ENCODE measurements at regions not wholly inside any gene's neighbourhood (a gene's known extent, or its start where the extent isn't known, plus 50 kb on each side); places are given as distances from the start of the nearest gene placed in this dataset.

- TF ChIP-seq POLR2A (IDR thresholded peaks at IDR 0.05; ENCODE audit: extremely low read depth, insufficient read length) (no peak), MAX (IDR thresholded peaks at IDR 0.05; ENCODE audit: low read depth, low read length) (peak; percentile 24; the same call in 1 of the 2 replicates)
- DNase-seq (ENCODE audit: low read depth): no peak
- no peak overlapping the region for H3K4me3 ChIP-seq (ENCODE audit: low read depth, low read length)
These were observed 281.8 kb downstream of the SATB1 start for GRCh38 chr3:18143258-18143780.

DNA sequence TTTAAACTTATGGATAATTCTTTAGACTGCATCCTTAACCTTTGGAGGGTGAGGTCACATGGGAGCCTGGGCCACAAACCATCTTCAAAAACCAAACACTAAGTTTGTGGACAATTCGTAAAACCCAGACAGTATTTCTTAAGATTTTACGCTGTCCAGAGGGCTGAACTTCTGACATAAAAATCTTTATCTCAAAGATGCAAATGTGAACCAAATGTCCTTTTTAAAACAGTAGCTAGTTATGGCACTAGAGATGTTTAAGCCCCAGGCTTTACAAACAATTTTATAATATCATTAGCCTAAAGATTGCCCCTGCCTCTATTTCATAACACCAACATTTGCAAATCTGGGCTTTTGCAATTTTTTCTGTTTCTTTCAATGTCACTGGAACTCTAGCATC, 287.2 kb downstream of the SATB1 start:
- no peak overlapping the region for H3K4me3 ChIP-seq (ENCODE audit: low read depth, low read length)
- no peak for DNase-seq (ENCODE audit: low read depth)
- TF ChIP-seq CTCF (IDR thresholded peaks at IDR 0.05; ENCODE audit: low read depth, low read length) (no peak), MAX (IDR thresholded peaks at IDR 0.05; ENCODE audit: low read depth, low read length) (no peak), MYC (IDR thresholded peaks at IDR 0.05; ENCODE audit: low read depth, low read length) (no peak), POLR2A (IDR thresholded peaks at IDR 0.05; ENCODE audit: extremely low read depth, insufficient read length) (no peak)

GRCh38 chr3:18135060-18135814, 289.9 kb downstream of the SATB1 start:
- TF ChIP-seq MYC (IDR thresholded peaks at IDR 0.05; ENCODE audit: low read depth, low read length): no peak
- TF ChIP-seq MAX (IDR thresholded peaks at IDR 0.05; ENCODE audit: low read depth, low read length): no peak
- no peak for TF ChIP-seq CTCF (IDR thresholded peaks at IDR 0.05; ENCODE audit: low read depth, low read length)
- no peak for TF ChIP-seq POLR2A (IDR thresholded peaks at IDR 0.05; ENCODE audit: extremely low read depth, insufficient read length)
- no peak overlapping the region for H3K4me3 ChIP-seq (ENCODE audit: low read depth, low read length)
- DNase-seq (ENCODE audit: low read depth): no peak

DNA sequence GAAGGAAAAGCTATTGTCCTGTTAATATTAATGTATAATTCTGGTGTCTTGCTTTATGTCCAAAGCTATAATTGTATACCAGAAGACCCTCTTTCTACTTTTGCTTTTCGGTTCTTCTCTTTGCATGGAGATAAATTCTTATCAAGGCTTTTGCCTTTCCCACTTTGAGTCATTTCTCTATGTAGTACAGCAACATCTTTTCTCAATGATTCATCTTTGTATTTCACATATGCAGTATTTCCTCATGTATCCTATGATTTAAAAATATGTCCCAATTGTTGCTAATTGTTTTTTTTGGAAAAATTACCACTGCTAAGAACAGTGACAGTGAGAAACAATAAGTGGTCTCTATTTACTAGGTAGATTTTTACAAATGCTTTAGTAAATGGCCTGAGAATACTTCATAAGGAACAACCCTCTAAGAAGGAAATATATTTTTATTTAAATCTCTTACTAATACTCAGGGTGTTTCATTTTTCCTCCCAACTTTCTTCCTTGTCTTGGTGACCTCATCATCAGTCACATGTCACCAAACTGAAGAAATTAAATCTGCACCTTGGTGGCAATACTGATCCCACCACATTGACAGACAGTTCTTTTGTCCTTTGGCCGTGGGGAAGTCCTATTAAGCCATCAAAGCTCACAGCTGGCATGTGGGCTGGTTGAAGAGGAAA, 290.6 kb downstream of the SATB1 start:
- no peak for DNase-seq (ENCODE audit: low read depth)
- no peak for TF ChIP-seq POLR2A (IDR thresholded peaks at IDR 0.05; ENCODE audit: extremely low read depth, insufficient read length)
- no peak for TF ChIP-seq MYC (IDR thresholded peaks at IDR 0.05; ENCODE audit: low read depth, low read length)
- TF ChIP-seq CTCF (IDR thresholded peaks at IDR 0.05; ENCODE audit: low read depth, low read length): no peak
- no peak for TF ChIP-seq MAX (IDR thresholded peaks at IDR 0.05; ENCODE audit: low read depth, low read length)
- H3K4me3 ChIP-seq (ENCODE audit: low read depth, low read length): no peak overlapping the region

GRCh38 chr3:18132991-18133390, 292.1 kb downstream of the SATB1 start:
- DNase-seq (ENCODE audit: low read depth): no peak
- H3K4me3 ChIP-seq (ENCODE audit: low read depth, low read length): no peak overlapping the region
- no peak for TF ChIP-seq CTCF (IDR thresholded peaks at IDR 0.05; ENCODE audit: low read depth, low read length)
- TF ChIP-seq MAX (IDR thresholded peaks at IDR 0.05; ENCODE audit: low read depth, low read length): no peak
- TF ChIP-seq MYC (IDR thresholded peaks at IDR 0.05; ENCODE audit: low read depth, low read length): no peak
- TF ChIP-seq POLR2A (IDR thresholded peaks at IDR 0.05; ENCODE audit: extremely low read depth, insufficient read length): no peak

Data from NB4 (cell line).